K562 (cell line): ENCODE measurements at regions not wholly inside any gene's neighbourhood (a gene's known extent, or its start where the extent isn't known, plus 50 kb on each side); places are given as distances from the start of the nearest gene placed in this dataset.

Source experiments
- CREB3L1 ChIP-seq: fragments of 450-650 bp; IDR thresholded peaks from 2 replicates; pipeline ENCODE4 v1.6.1; 2014; ENCODE audit warnings: low read depth, mild to moderate bottlenecking, moderate library complexity, borderline replicate concordance
- E2F6 ChIP-seq, 2 experiments: IDR thresholded peaks; 2 replicates each; pipeline ENCODE4 v1.6.1; 2011; ENCODE audit warnings: borderline replicate concordance in 1 of 2, control low read depth in 1 of 2, low read depth in 1 of 2, low read length in 1 of 2, mild to moderate bottlenecking in 1 of 2, mixed read lengths in 1 of 2, moderate library complexity in 1 of 2; ENCODE audit not compliant: insufficient read depth in 1 of 2, insufficient read length in 1 of 2, poor library complexity in 1 of 2, severe bottlenecking in 1 of 2; ENCODE audit errors: extremely low read depth in 1 of 2
- KDM5B ChIP-seq: fragments of 200-600 bp; sonication (generic); IDR thresholded peaks from 2 replicates; pipeline ENCODE4 v1.6.1; 2012; ENCODE audit warnings: low read depth, mild to moderate bottlenecking, moderate library complexity, low read length, control low read depth, inconsistent platforms; ENCODE audit not compliant: insufficient replicate concordance
- MXI1 ChIP-seq: IDR thresholded peaks from 2 replicates; pipeline ENCODE4 v1.6.1; 2011; ENCODE audit warnings: low read depth, mild to moderate bottlenecking, improper control_type of control experiment, low read length
- NFYB ChIP-seq: IDR thresholded peaks from 2 replicates; pipeline ENCODE4 v1.6.1; 2011; ENCODE audit warnings: mild to moderate bottlenecking, moderate library complexity; ENCODE audit not compliant: insufficient read length; ENCODE audit errors: extremely low read depth
- NKRF ChIP-seq: fragments of 450-650 bp; IDR thresholded peaks from 2 replicates; pipeline ENCODE4 v1.6.1; 2016; ENCODE audit warnings: borderline replicate concordance
- PML ChIP-seq: IDR thresholded peaks from 2 replicates; pipeline ENCODE4 v1.6.1; 2012; ENCODE audit warnings: low read length, inconsistent platforms
- RCOR1 ChIP-seq, 2 experiments: IDR thresholded peaks; 2 replicates each; pipeline ENCODE4 v1.6.1; 2012; ENCODE audit warnings: low read depth in 2 of 2, low read length in 2 of 2, borderline replicate concordance in 1 of 2, improper control_type of control experiment in 1 of 2
- ZNF395 ChIP-seq: fragments of 200-800 bp; sonication (Bioruptor generic); IDR thresholded peaks from 2 replicates; pipeline ENCODE4 v1.6.1; 2017; ENCODE audit warnings: missing genetic modification characterization, missing compliant biosample characterization
- TF ChIP-seq, protein P1 (sequence below): fragments of 450-650 bp; IDR thresholded peaks from 2 replicates; pipeline ENCODE4 v1.6.1; 2017; ENCODE audit warnings: antibody characterized with exemption, mild to moderate bottlenecking

DNA sequence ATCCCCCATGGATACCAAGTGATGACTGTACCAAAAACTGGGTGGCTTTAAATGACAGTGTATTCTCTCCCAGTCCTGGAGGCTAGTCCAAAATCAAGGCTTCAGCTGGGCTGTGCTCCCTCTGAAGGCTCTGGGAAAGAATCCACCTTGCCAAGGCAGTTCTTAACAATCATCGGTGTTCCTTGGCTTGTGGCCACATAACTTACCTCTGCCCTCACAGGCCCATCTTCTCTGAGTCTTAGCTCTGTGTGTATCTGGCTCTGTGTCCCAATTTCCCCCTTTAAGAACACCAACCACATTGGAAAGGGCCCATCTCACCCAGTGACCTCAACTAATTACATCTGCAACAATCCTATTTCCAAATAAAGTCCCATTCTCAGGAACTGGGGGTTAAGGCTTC is 503.0 kb upstream of the PROK2 start (continued):
- TF ChIP-seq, protein P1, sequence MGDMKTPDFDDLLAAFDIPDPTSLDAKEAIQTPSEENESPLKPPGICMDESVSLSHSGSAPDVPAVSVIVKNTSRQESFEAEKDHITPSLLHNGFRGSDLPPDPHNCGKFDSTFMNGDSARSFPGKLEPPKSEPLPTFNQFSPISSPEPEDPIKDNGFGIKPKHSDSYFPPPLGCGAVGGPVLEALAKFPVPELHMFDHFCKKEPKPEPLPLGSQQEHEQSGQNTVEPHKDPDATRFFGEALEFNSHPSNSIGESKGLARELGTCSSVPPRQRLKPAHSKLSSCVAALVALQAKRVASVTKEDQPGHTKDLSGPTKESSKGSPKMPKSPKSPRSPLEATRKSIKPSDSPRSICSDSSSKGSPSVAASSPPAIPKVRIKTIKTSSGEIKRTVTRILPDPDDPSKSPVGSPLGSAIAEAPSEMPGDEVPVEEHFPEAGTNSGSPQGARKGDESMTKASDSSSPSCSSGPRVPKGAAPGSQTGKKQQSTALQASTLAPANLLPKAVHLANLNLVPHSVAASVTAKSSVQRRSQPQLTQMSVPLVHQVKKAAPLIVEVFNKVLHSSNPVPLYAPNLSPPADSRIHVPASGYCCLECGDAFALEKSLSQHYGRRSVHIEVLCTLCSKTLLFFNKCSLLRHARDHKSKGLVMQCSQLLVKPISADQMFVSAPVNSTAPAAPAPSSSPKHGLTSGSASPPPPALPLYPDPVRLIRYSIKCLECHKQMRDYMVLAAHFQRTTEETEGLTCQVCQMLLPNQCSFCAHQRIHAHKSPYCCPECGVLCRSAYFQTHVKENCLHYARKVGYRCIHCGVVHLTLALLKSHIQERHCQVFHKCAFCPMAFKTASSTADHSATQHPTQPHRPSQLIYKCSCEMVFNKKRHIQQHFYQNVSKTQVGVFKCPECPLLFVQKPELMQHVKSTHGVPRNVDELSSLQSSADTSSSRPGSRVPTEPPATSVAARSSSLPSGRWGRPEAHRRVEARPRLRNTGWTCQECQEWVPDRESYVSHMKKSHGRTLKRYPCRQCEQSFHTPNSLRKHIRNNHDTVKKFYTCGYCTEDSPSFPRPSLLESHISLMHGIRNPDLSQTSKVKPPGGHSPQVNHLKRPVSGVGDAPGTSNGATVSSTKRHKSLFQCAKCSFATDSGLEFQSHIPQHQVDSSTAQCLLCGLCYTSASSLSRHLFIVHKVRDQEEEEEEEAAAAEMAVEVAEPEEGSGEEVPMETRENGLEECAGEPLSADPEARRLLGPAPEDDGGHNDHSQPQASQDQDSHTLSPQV = no peak
- no peak for TF ChIP-seq KDM5B
- TF ChIP-seq NKRF = no peak
- TF ChIP-seq ZNF395 (CRISPR knock-in tag) = no peak
- no peak for TF ChIP-seq E2F6 (IDR thresholded peaks at IDR 0.05; ENCODE audit: borderline replicate concordance in 1 of 2, extremely low read depth in 1 of 2, insufficient read depth in 1 of 2, insufficient read length in 1 of 2, low read depth in 1 of 2, low read length in 1 of 2, poor library complexity in 1 of 2, severe bottlenecking in 1 of 2)
- TF ChIP-seq CREB3L1 = no peak
- no peak for TF ChIP-seq NFYB
- TF ChIP-seq MXI1 = no peak
- no peak for TF ChIP-seq PML
- TF ChIP-seq RCOR1 (IDR thresholded peaks at IDR 0.05; ENCODE audit: borderline replicate concordance in 1 of 2, low read depth in 2 of 2, low read length in 2 of 2) = no peak
